NCI-H1417 treated with DMSO at 0.1 percent for 48 hours (cell line): ENCODE measurements at regions not wholly inside any gene's neighbourhood (a gene's known extent, or its start where the extent isn't known, plus 50 kb on each side); places are given as distances from the start of the nearest gene placed in this dataset.
A peak's percentile ranks its signal among the peaks of the same experiment; 100 is the strongest.

Experiments
- DNase-seq: peaks from one replicate; lab custom pipeline; 2025; lab: John Stamatoyannopoulos, UW

GRCh38 chr2:7973801-7974480 lies 707.9 kb upstream of the ID2 start:
- no peak for DNase-seq

DNA sequence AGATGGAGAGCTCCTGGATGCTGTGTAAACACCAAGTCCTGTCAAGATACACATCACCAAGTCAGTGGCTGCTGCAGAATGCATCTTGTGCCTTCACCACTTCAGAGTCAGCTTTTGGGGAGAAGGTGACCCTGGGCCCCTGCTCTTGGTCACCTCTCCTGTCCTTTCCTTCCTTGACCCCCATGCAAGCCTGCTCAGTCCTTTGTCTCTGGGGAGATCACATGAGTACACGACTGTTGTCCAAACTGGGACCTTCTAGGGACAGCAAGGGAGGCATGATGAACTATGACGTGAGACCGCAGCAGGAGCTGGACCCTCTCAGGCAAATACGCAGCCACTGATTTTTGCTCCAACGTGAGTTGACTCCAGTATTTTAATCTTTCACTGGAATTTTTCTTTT lies 706.9 kb upstream of the ID2 start:
- DNase-seq: no peak

DNA sequence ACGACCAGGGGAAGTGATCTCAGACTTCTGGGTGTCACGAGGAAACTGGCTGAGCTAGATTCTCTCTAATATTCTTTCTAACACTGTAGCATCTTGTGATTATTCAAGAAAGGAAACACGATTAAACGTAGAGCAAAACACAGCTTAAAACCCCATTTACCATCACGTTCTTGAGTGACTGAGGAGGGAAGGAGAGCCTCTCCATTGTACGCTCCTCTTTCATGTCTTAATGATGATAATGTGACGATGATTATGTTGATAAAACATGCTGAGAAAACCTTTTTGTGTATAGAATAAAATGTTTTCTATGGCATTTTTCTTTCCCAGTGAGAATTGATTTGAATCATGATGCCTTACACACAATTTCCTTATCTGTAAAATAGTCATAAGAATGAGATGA lies 705.6 kb upstream of the ID2 start:
- DNase-seq: no peak

DNA sequence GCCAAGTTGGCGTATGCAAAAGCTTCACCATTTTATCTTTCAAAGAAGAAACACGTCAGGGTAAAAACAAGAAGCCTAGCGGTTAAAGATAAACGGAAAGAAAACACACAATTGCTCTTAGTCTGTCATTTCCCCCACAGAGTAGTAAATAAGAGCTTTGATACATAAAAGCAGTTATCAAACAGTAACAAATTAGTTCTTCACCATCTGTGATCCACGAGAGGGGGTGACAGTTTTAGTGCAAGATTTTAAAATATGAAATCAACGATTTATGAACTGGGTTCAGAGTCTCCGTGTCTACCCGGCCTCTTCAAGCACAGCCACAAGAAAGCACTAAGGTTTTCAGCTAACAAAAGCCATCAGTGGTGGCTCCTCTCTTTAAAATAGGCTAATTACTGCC lies 703.9 kb upstream of the ID2 start:
- no peak for DNase-seq

- no peak for DNase-seq
Measured at GRCh38 chr2:7982054-7982453, 699.8 kb upstream of the ID2 start.

DNA sequence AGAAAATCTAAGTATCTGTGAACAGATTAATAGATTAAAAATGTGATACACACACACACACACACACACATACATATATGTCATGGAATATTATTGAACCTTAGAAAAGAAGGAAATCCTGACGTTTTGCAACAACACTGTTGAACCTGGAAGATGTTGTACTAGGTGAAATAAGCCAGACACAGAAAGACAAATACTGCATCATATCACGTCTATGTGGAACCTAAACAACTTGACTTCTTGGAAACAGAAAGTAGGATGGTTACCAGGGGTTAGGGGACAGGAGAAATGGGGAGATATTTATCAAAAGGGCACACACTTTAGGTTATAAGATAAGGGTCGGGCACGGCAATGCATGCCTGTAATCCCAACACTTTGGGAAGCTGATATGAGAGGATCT lies 698.4 kb upstream of the ID2 start:
- DNase-seq: no peak

DNA sequence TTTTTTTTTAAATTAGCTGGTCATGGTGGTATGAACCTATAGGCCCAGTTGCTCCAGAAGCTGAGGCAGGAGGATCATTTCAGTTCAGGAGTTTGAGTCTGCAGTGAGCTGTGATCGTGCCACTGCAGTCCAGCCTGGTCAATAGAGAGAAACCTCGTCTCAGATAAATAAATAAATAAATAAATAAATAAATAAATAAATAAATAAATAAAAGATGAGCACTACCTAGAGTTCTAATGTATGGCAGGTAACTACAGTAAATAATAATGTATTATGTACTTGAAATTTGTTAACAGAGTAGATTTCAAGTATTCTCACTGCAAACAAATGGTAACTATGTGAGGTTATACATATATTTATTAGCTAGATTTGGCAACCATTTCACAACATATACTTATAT lies 697.9 kb upstream of the ID2 start:
- DNase-seq: no peak

DNA sequence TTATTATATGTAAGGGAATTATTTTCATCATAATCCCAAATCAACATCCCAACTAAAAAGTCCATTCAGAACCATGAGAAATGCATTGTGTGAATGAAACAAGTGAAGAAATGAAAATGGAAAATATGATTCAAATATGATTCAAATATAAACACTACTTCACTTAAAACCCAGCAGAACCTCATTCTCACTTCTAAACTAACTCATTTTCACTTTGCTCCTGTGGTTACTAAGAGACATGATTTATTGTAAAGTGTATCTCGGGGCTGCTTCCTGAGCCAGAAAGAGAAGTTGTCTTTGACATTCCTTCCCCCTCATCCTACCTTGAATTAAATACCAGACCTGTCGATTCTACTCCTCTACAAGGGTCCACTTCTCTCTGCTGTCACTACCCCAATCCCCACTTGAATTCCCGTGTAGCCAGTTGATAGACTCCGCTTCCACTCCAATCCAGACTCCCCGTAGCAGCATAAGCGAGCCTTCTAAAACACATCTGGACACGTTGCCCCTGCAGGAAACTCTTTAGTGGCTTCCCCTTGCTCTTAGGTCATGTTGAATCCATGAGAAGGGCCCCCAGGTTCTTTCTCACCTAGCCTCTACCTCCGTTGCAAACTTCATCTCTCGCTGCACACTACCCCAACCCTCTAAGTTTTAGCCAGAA lies 697.0 kb upstream of the ID2 start:
- no peak for DNase-seq

DNA sequence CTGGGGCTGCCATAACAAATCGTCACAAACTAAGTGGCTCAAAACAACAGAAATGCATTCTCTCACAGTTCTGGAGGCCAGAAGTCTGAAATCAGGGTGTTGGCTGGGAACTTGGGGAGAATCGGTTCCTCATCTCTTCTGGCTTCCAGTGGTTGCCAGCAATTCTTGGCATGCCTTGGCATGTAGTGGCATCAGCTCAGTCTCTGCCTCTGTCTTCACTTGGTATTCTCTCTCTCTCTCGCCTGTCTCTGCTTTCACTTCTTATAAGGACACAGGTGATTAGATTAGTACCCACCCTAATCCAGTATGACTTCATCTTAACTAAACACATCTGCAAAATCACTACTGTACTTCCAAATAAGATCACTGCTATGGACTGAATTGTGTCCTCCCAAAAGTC lies 695.4 kb upstream of the ID2 start:
- DNase-seq: no peak

- no peak for DNase-seq
Measured at GRCh38 chr2:7987992-7988391, 693.9 kb upstream of the ID2 start.

DNA sequence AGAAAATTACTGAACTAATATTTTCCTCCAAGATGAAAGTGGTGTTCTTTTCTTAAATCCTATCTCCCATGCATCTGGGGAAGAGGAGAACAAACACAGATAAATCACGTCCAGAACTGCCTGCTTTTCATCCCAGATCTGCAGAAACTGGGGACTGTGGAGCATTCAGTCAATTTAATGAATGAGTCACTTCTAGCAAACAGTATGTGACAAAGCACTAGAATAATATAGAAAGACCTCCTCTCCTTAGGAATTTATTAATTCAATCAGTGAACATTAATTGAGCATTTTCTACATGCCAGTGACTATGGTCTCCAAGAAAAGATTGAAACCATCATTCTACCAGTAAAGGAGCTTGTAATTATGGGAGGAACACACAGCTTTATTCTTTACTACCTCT lies 693.4 kb upstream of the ID2 start:
- DNase-seq: no peak

- no peak for DNase-seq
Measured at GRCh38 chr2:7989823-7990222, 692.0 kb upstream of the ID2 start.

DNA sequence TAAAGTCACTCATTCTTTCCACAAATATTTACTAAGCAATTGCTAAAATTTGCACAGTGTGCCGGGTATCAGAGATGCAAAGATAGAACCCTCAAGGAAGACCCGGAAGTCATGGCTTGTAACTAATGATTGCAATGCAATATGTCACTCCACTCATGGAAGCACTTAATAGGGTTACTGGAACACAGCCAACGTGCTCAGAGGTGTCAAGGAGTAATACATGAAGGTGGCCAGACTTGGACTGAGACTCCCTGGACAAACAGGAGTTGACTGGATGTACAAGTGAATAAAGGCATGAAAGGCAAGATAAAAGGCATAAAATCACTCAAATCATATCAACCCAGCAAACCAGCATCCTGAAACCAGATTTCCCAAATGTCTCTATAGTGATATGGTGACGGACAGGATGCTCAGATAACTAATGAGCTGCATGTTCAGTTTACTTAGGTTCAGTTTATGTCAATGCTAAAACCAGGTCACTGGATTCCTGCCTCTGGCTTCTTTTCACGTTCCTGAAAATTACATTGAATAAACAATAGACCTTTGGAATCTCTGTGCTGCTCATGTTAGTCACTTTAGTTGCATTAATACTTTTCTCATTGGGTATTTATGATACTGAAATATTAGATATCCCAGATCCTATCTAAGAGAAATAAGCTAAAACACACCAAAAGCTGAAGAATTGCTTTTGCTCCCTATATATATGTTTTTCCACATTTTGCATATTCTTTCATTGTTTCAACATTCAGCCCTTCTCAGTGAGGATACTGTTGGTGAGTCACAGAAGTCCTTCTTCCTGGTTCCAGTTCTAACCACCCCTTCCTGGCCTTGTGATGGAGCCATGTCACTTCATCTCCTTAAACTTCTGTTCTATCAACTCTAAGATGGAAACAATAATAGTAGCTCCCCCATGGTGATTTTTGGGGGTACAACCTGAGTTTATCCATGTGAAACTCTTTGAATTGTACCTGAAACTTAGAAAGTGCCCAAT lies 688.9 kb upstream of the ID2 start:
- DNase-seq: no peak

- peak; percentile 36 for DNase-seq
Measured at GRCh38 chr2:7994397-7994951, 687.4 kb upstream of the ID2 start.

DNA sequence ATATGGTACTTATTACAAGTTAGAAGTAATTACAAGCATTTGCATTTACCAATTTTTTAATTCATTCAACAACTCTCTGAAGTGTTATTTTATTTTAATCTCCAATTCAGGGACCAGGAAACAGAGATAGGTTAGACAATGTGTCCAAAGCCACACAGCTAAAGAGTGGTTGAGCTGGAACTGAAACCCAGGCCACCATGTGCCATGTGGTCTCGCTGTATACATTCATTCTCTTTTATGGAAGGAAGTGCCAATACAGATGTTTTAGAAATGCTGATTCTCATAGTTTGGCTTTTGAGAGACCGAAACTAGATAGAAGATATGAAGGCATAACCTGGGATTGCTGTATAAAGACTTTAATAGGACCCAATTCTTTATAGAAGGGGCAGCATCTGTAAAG lies 684.6 kb upstream of the ID2 start:
- DNase-seq: no peak

- DNase-seq: no peak
Measured at GRCh38 chr2:7999683-8000476, 682.0 kb upstream of the ID2 start.

DNA sequence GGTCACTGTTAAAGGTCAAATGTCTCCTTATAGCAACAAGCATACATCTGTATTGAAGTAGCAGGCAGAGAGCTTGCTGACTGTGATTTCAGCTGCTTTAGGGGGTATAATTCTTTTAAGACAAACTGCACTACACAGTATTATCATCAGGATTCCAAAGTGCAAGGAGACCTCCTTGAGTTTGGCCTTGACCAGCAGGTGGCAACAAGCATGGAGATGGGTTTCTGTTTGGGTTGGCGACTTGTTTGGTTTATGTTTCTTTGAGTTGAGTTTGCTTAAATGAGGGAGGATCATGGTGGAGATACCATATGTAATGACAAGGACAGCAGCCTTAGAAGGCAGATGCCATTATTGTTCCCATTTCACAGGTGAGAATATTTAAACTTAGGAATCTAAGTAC lies 681.0 kb upstream of the ID2 start:
- DNase-seq: no peak

DNA sequence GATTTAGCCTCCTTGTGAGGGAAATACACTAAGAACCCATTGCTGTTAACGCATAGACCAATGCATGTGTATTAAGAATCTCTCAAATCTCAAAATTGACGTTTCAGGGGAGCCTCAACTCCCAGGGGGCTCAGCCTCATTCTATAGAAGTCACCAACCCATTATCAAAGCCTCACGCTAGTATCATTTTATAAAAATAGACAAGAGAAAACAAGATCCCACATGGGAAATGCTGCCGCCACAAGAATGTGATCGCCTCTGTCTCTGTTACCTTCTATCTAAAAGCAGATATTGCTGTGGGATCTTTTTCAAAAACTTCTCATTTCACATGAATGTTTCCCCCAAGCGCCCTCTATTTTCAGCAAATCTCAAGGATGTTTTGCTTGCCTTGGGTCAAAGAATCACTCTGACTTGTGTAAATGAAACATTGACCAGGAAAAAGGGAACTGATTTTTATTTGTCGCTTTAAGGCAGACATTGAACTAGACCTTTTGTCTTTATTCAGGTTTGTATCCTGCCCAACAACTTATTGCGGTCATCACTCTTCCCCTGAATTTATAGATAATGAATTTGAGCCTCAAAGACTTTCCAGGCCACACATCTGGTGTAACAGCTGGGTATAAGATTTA lies 679.0 kb upstream of the ID2 start:
- no peak for DNase-seq

DNA sequence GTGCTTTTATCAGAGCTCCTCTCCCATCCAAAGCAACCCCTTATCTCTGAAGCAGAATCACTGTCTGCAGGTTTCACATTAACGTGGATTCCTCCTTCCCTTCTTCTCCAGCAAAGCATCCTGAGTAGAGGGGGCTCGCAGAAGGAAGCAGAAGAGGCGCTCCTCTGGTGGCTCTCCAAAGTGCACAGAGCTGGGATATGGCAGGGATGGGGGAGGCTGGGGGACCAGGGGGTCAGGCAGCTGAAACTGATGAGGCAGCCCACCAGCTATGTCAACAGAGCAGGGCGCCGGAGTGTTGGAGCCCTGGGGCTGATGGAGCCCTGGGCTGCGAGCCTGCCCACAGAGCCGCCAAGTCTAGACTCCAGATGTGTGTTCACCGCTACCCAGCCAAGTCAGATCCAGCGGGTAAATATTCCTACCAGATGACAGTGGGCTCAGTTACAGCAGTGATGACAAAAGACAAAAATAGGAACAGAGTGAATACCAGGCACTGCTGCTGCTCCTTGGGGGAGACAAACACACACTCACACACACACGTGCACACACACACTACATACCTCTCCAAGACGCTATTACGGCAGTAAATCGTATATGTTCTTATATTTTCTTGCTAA lies 678.3 kb upstream of the ID2 start:
- DNase-seq: no peak

GRCh38 chr2:8004250-8004681 lies 677.6 kb upstream of the ID2 start:
- DNase-seq: no peak

DNA sequence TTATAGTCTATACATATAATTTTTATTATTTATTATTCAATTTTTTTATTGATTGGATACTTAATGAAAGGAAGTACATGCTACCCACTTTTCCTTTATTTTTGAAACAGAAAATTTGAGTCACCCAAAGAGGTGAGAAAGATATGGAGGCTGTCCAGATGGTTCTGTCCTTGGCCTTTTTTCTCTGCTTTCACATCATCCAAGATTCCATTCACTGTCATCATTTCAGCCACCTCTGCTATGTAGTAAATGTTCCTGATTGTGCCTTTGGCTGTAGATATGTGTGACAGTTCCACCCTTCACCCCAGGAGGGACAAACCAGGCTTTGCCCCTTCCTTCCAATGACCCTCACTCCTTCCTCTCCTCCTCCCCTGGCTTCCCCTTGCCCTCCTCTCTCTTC lies 675.7 kb upstream of the ID2 start:
- DNase-seq: no peak
